Ishikawa (cell line): ENCODE measurements at regions not wholly inside any gene's neighbourhood (a gene's known extent, or its start where the extent isn't known, plus 50 kb on each side); places are given as distances from the start of the nearest gene placed in this dataset.

Experiments used
- RAD21 ChIP-seq: IDR thresholded peaks from 2 replicates; pipeline ENCODE4 v1.6.1; 2012; ENCODE audit warnings: low read depth
- TAF1 ChIP-seq: IDR thresholded peaks from 2 replicates; pipeline ENCODE4 v1.6.1; 2012; ENCODE audit warnings: low read depth, mild to moderate bottlenecking
- TF ChIP-seq, protein P1 (sequence below): IDR thresholded peaks from 2 replicates; pipeline ENCODE4 v1.6.1; 2012

DNA sequence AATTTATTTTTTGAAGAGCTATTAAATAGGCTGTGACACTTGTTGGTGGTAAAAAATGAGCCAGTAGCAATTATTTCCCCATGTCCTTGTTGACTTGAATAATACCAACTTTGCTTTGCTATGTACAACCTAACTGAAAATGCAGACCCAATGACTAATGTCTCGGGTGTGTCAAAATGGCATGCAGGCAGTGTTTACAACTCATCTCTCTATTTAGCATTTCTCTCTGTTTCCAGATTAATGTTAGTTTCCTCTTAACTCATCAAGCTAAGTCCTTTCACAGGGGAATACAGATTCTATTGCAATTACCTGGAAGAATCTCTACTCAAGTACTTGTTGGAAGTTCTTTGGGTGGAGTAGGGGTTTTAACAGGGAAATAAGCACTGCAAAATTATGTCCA, 504.4 kb downstream of the BCKDHB start:
- TF ChIP-seq TAF1 (no peak), RAD21 (no peak)
- TF ChIP-seq, protein P1, sequence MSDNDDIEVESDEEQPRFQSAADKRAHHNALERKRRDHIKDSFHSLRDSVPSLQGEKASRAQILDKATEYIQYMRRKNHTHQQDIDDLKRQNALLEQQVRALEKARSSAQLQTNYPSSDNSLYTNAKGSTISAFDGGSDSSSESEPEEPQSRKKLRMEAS = no peak
